HL-60 (cell line): ENCODE measurements at regions not wholly inside any gene's neighbourhood (a gene's known extent, or its start where the extent isn't known, plus 50 kb on each side); places are given as distances from the start of the nearest gene placed in this dataset.

Experiments used
- GABPA ChIP-seq: IDR thresholded peaks from 2 replicates; pipeline ENCODE4 v1.6.1; 2012; ENCODE audit warnings: low read depth
- POLR2AphosphoS5 ChIP-seq: IDR thresholded peaks from 2 replicates; pipeline ENCODE4 v1.6.1; 2012; ENCODE audit warnings: low read depth
- SPI1 ChIP-seq: IDR thresholded peaks from 2 replicates; pipeline ENCODE4 v1.6.1; 2012; ENCODE audit warnings: low read depth, mild to moderate bottlenecking, borderline replicate concordance
- TF ChIP-seq, protein P1 (sequence below): IDR thresholded peaks from 2 replicates; pipeline ENCODE4 v1.6.1; 2012; ENCODE audit warnings: low read depth; ENCODE audit not compliant: insufficient replicate concordance
- TF ChIP-seq, protein P2 (sequence below): IDR thresholded peaks from one replicate; pipeline ENCODE4 v1.5.1; 2011; ENCODE audit warnings: low read length, control low read depth, inconsistent platforms; ENCODE audit not compliant: insufficient read depth

DNA sequence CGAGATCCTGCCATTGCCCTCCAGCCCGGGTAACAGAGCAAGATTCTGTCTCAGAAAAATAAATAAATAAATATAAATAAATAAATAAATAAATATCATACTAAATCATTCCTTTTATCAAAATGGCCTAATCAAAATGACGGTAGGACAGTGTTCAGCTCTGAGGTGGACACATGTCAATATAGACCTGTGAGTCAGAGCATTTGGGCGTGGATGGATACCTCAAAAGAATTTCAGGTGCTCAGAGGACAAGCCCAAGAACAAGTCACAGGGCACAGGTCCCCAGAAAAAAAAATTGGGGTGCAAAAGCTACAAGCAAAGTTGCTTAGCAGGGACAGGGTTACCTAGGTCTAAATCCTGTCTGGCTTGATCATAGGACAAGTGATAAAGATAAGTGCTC, 204.7 kb upstream of the HS3ST1 start:
- TF ChIP-seq, protein P1, sequence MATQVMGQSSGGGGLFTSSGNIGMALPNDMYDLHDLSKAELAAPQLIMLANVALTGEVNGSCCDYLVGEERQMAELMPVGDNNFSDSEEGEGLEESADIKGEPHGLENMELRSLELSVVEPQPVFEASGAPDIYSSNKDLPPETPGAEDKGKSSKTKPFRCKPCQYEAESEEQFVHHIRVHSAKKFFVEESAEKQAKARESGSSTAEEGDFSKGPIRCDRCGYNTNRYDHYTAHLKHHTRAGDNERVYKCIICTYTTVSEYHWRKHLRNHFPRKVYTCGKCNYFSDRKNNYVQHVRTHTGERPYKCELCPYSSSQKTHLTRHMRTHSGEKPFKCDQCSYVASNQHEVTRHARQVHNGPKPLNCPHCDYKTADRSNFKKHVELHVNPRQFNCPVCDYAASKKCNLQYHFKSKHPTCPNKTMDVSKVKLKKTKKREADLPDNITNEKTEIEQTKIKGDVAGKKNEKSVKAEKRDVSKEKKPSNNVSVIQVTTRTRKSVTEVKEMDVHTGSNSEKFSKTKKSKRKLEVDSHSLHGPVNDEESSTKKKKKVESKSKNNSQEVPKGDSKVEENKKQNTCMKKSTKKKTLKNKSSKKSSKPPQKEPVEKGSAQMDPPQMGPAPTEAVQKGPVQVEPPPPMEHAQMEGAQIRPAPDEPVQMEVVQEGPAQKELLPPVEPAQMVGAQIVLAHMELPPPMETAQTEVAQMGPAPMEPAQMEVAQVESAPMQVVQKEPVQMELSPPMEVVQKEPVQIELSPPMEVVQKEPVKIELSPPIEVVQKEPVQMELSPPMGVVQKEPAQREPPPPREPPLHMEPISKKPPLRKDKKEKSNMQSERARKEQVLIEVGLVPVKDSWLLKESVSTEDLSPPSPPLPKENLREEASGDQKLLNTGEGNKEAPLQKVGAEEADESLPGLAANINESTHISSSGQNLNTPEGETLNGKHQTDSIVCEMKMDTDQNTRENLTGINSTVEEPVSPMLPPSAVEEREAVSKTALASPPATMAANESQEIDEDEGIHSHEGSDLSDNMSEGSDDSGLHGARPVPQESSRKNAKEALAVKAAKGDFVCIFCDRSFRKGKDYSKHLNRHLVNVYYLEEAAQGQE, result no peak
- TF ChIP-seq, protein P2, sequence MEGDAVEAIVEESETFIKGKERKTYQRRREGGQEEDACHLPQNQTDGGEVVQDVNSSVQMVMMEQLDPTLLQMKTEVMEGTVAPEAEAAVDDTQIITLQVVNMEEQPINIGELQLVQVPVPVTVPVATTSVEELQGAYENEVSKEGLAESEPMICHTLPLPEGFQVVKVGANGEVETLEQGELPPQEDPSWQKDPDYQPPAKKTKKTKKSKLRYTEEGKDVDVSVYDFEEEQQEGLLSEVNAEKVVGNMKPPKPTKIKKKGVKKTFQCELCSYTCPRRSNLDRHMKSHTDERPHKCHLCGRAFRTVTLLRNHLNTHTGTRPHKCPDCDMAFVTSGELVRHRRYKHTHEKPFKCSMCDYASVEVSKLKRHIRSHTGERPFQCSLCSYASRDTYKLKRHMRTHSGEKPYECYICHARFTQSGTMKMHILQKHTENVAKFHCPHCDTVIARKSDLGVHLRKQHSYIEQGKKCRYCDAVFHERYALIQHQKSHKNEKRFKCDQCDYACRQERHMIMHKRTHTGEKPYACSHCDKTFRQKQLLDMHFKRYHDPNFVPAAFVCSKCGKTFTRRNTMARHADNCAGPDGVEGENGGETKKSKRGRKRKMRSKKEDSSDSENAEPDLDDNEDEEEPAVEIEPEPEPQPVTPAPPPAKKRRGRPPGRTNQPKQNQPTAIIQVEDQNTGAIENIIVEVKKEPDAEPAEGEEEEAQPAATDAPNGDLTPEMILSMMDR, result no peak
- TF ChIP-seq GABPA (no peak), POLR2AphosphoS5 (no peak), SPI1 (no peak)
